ENCODE measurements at regions not wholly inside any gene's neighbourhood (a gene's known extent, or its start where the extent isn't known, plus 50 kb on each side); places are given as distances from the start of the nearest gene placed in this dataset.

DNA sequence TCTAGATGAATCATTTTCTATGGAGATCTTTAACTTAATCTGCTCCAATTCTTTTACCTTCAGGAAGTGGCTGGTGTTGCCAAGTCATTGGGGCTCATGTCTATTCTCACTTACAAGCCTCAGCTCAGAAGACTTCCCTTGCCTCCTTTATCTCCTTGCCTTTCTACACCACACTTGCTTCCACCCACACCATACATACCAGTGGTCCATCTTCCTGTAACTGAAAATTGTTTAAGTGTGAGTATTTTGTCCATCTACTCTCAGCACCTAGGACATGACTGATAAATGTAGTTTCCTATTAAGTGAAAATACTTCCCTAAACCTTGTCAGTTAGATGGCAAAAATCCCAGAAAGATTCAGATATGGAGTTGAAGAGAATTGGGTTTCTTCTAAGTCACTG lies 199.7 kb upstream of the CPNE8 start:
- intact Hi-C loops (cut with DNase I; ENCODE audit: low total_unique reads) (loop anchor here (10.0 kb wide), 1 partner anchor 180 kb away; no protein-coding TSS in a partner anchor), in situ Hi-C loops (cut with MboI; ENCODE audit: low sequenced_read_pairs in 4 of 4) (loop anchor here in 1 of 4 donors (25.0 kb wide), 1 partner anchor 768 kb away; no protein-coding TSS in a partner anchor)
- ATAC-seq (no peak), DNase-seq (no peak)
- Histone ChIP-seq H3K27ac (no peak overlapping the region), H3K27me3 (no peaks in the 10 kb centered on the region), H3K9me3 (no peaks in the 10 kb centered on the region), H3K4me3 (no peak overlapping the region), H3K36me3 (no peaks in the 10 kb centered on the region), H3K4me1 (no peaks in the 10 kb centered on the region)
- no peak for TF ChIP-seq CTCF (IDR thresholded peaks at IDR 0.05 in 4 of 5, conservative IDR thresholded peaks at IDR 0.05 in 1 of 5)
- TF ChIP-seq POLR2A (IDR thresholded peaks at IDR 0.05): no peak

GRCh38 chr12:39103552-39104165 lies 198.3 kb upstream of the CPNE8 start:
- in situ Hi-C loops (cut with MboI; ENCODE audit: low sequenced_read_pairs in 4 of 4): loop anchor here in 1 of 4 donors (25.0 kb wide), 1 partner anchor 766 kb away; no protein-coding TSS in a partner anchor
- Histone ChIP-seq H3K4me1 (no peaks in the 10 kb centered on the region), H3K27me3 (no peaks in the 10 kb centered on the region), H3K36me3 (no peaks in the 10 kb centered on the region), H3K9me3 (no peaks in the 10 kb centered on the region), H3K4me3 (no peak overlapping the region), H3K27ac (no peak overlapping the region)
- intact Hi-C loops (cut with DNase I; ENCODE audit: low total_unique reads): loop anchor here (2.0 to 10.0 kb wide), 2 partner anchors 179 to 775 kb away; no protein-coding TSS in a partner anchor
- DNase-seq: no peak
- TF ChIP-seq POLR2A (IDR thresholded peaks at IDR 0.05) (no peak), CTCF (IDR thresholded peaks at IDR 0.05 in 4 of 5, conservative IDR thresholded peaks at IDR 0.05 in 1 of 5) (peak; percentile 5 to 53 (median 41))
- peak in 1 of 2 donors; percentile 52 for ATAC-seq

DNA sequence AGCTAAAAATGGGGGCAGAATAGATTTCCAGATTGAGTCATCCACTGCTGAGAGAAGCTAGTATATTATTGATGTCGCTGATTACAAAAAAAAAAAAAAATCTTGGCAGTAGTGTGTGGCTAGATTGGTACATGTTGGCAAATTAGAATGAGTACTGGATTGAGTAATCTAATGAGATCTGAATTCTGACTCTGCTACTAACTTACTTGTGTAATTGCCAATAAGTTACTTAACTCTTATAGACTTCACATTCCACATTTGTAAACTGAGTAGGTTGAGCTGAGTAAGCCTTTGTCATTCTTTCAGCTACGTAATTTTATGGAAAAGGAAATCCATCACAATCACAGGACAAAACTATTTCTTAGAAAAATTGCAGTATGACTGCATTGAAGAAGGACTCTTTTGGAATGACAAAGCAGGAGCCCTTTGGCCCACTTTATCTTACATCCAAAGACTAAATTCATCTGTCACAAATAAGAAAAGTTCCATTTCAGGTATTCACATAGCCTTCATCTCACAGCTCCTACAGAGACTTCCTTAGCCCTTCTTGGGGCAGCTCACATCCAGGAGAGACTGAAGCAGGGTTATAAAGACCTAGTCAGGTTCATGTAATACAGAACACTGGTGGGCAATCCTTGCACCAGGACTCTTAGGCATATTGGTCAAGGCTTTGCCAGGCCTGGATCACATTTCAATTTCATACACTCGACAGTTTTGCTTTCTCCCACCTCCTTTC lies 197.3 kb upstream of the CPNE8 start:
- H3K9me3 ChIP-seq: no peaks in the 10 kb centered on the region
- TF ChIP-seq CTCF (IDR thresholded peaks at IDR 0.05 in 4 of 5, conservative IDR thresholded peaks at IDR 0.05 in 1 of 5) (no peak), POLR2A (IDR thresholded peaks at IDR 0.05) (no peak)
- ATAC-seq: no peak
- intact Hi-C loops (cut with DNase I; ENCODE audit: low total_unique reads) (loop anchor here (2.0 to 10.0 kb wide), 2 partner anchors 178 to 774 kb away; no protein-coding TSS in a partner anchor), in situ Hi-C loops (cut with MboI; ENCODE audit: low sequenced_read_pairs in 4 of 4) (loop anchor here in 1 of 4 donors (25.0 kb wide), 1 partner anchor 765 kb away; no protein-coding TSS in a partner anchor)
- H3K4me1 ChIP-seq: no peaks in the 10 kb centered on the region
- DNase-seq: no peak
- no peak overlapping the region for H3K27ac ChIP-seq
- H3K36me3 ChIP-seq: no peaks in the 10 kb centered on the region
- no peaks in the 10 kb centered on the region for H3K27me3 ChIP-seq
- no peak overlapping the region for H3K4me3 ChIP-seq

DNA sequence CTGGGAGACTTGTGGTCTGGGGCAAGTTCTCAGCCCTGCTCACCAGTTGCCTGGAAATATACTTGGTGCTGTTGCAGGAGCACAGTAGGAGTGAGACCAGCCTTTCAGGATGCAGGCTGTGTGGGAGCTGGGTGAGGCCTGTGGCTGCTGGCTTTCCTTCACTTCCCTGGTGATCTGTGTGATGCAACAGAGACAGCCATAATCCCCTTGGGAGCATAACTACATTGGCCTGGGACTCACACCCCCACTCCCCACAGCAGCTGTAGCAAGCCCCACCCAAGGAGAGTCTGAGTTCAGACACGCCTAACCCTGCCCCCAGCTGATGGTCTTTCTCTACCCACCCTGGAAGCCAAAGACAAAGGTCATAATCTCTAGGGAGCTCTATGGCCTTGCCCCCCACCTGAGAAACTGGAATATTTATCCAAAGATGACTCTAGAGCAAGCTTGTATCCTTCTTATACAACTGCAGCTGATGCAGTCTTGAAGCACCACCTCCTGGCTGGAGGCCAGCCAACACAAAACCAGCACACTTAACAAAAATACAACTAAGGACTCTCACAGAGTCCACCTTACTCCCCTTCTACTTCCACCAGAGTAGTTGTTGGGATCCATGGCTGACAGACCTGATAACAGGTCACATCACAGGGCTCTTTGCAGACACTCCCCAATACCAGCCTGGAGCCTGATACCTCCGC lies 190.4 kb upstream of the CPNE8 start:
- DNase-seq: no peak
- Histone ChIP-seq H3K9me3 (no peaks in the 10 kb centered on the region), H3K27ac (no peak overlapping the region), H3K4me1 (no peaks in the 10 kb centered on the region), H3K36me3 (no peaks in the 10 kb centered on the region), H3K27me3 (no peaks in the 10 kb centered on the region), H3K4me3 (no peak overlapping the region)
- in situ Hi-C loops (cut with MboI; ENCODE audit: low sequenced_read_pairs in 4 of 4) (loop anchor here in 2 of 4 donors (25.0 kb wide), 2 partner anchors 758 to 983 kb away; no protein-coding TSS in a partner anchor), intact Hi-C loops (cut with DNase I; ENCODE audit: low total_unique reads) (no loop called here)
- ATAC-seq: no peak
- TF ChIP-seq CTCF (IDR thresholded peaks at IDR 0.05 in 4 of 5, conservative IDR thresholded peaks at IDR 0.05 in 1 of 5) (no peak), POLR2A (IDR thresholded peaks at IDR 0.05) (no peak)

Data from gastrocnemius medialis (tissue), 4 donors.